Astrocyte of the spinal cord (primary cell): ENCODE measurements at regions not wholly inside any gene's neighbourhood (a gene's known extent, or its start where the extent isn't known, plus 50 kb on each side); places are given as distances from the start of the nearest gene placed in this dataset.

ENCODE experiments used
- DNase-seq: peaks from one replicate; pipeline ENCODE4 v3.0.0; 2011; ENCODE audit warnings: low read depth, low spot score
- H3K4me3 ChIP-seq: 2 replicates; pipeline ENCODE4 v1.5.1; 2011; ENCODE audit warnings: low read depth, mild to moderate bottlenecking, low read length, moderate library complexity
- in situ Hi-C: cut with HindIII; loops from 2 replicates; pipeline ENCODE4 v1.10.0; 2017; ENCODE audit warnings: low sequenced_read_pairs
- TF ChIP-seq, protein P1 (sequence below): IDR thresholded peaks from 2 replicates; pipeline ENCODE4 v1.5.1; 2012; ENCODE audit warnings: low read depth, mild to moderate bottlenecking, low read length, inconsistent platforms

GRCh38 chr2:220544049-220544448, 916.6 kb downstream of the SLC4A3 start:
- in situ Hi-C loops: no loop called here
- H3K4me3 ChIP-seq: no peak overlapping the region
- TF ChIP-seq, protein P1, sequence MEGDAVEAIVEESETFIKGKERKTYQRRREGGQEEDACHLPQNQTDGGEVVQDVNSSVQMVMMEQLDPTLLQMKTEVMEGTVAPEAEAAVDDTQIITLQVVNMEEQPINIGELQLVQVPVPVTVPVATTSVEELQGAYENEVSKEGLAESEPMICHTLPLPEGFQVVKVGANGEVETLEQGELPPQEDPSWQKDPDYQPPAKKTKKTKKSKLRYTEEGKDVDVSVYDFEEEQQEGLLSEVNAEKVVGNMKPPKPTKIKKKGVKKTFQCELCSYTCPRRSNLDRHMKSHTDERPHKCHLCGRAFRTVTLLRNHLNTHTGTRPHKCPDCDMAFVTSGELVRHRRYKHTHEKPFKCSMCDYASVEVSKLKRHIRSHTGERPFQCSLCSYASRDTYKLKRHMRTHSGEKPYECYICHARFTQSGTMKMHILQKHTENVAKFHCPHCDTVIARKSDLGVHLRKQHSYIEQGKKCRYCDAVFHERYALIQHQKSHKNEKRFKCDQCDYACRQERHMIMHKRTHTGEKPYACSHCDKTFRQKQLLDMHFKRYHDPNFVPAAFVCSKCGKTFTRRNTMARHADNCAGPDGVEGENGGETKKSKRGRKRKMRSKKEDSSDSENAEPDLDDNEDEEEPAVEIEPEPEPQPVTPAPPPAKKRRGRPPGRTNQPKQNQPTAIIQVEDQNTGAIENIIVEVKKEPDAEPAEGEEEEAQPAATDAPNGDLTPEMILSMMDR: no peak
- DNase-seq: no peak

- TF ChIP-seq, protein P1: no peak
- H3K4me3 ChIP-seq: no peak overlapping the region
- no peak for DNase-seq
- in situ Hi-C loops: no loop called here
These were observed 923.7 kb downstream of the SLC4A3 start for GRCh38 chr2:220550995-220551700.

- TF ChIP-seq, protein P1: no peak
- H3K4me3 ChIP-seq: no peak overlapping the region
- in situ Hi-C loops: no loop called here
These were observed 925.5 kb downstream of the SLC4A3 start for GRCh38 chr2:220552790-220553535.

GRCh38 chr2:220555961-220556630, 928.7 kb downstream of the SLC4A3 start:
- DNase-seq: peak; percentile 19
- H3K4me3 ChIP-seq: no peak overlapping the region
- in situ Hi-C loops: no loop called here
- TF ChIP-seq, protein P1: no peak

More at GRCh38 chr2:220552790-220553535, 925.5 kb downstream of the SLC4A3 start:
- DNase-seq: no peak

DNA sequence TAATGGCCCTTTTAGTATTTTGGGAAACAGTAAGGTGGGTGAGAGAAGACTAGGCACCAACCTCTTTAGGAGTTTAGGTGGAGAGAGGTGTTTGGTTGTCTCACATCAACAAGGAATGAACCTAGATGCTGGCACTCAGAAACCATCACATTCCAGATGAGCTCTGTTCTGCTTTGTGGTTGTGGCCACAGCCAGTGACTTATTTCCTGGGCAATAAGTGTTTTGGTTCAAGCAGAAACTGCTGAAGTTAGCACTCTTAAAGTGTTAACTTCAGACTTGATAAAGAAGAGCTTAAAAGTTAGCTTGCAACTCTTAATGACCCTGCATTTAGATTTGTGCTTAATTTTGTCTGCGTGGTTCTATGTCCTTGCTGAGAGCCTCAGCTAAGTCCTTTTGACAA, 929.2 kb downstream of the SLC4A3 start:
- TF ChIP-seq, protein P1: no peak
- H3K4me3 ChIP-seq: no peak overlapping the region
- in situ Hi-C loops: no loop called here
- peak; percentile 72 for DNase-seq

GRCh38 chr2:220560192-220560591, 932.8 kb downstream of the SLC4A3 start:
- H3K4me3 ChIP-seq: no peak overlapping the region
- in situ Hi-C loops: no loop called here
- TF ChIP-seq, protein P1: no peak
- no peak for DNase-seq
